H1 (cell line): ENCODE measurements at regions not wholly inside any gene's neighbourhood (a gene's known extent, or its start where the extent isn't known, plus 50 kb on each side); places are given as distances from the start of the nearest gene placed in this dataset.

Experiments
- ATF2 ChIP-seq: IDR thresholded peaks from 2 replicates; pipeline ENCODE4 v1.6.1; 2012; ENCODE audit warnings: low read length, inconsistent platforms
- CHD7 ChIP-seq: fragments of 300-600 bp; sonication (generic); IDR thresholded peaks from 2 replicates; pipeline ENCODE4 v1.7.1; 2012; ENCODE audit warnings: low read length, moderate library complexity, mild to moderate bottlenecking, inconsistent platforms; ENCODE audit not compliant: insufficient replicate concordance
- CTCF ChIP-seq, 3 experiments: IDR thresholded peaks; 1 replicate in 2 of 3; 2 replicates in 1 of 3; pipeline versions ENCODE4 v1.5.1 to v1.6.1; 2011; ENCODE audit warnings: low read length in 3 of 3, mild to moderate bottlenecking in 3 of 3, inconsistent platforms in 2 of 3, low read depth in 1 of 3, moderate library complexity in 1 of 3; ENCODE audit not compliant: insufficient read depth in 1 of 3; ENCODE audit errors: control extremely low read depth in 1 of 3
- EP300 ChIP-seq, 2 experiments: IDR thresholded peaks; 1 replicate in 1 of 2; 2 replicates in 1 of 2; pipeline ENCODE4 v1.6.1; 2011 to 2012; ENCODE audit warnings: low read depth in 2 of 2, low read length in 2 of 2, mild to moderate bottlenecking in 2 of 2, borderline replicate concordance in 1 of 2, inconsistent platforms in 1 of 2, moderate library complexity in 1 of 2
- EZH2 ChIP-seq: fragments of 200-600 bp; sonication (generic); IDR thresholded peaks from 2 replicates; pipeline ENCODE4 v1.7.1; 2012; ENCODE audit warnings: low read depth, mild to moderate bottlenecking, moderate library complexity, low read length, inconsistent platforms; ENCODE audit not compliant: severe bottlenecking
- MAFK ChIP-seq: IDR thresholded peaks from 2 replicates; pipeline ENCODE4 v1.6.1; 2012; ENCODE audit warnings: low read depth, mild to moderate bottlenecking, improper control_type of control experiment, low read length
- POLR2A ChIP-seq, 2 experiments: IDR thresholded peaks; 1 replicate in 1 of 2; 2 replicates in 1 of 2; pipeline ENCODE4 v1.6.1; 2011; ENCODE audit warnings: low read depth in 2 of 2, low read length in 2 of 2, mild to moderate bottlenecking in 2 of 2; ENCODE audit errors: control extremely low read depth in 1 of 2
- POLR2AphosphoS5 ChIP-seq: IDR thresholded peaks from 2 replicates; pipeline ENCODE4 v1.6.1; 2011; ENCODE audit warnings: low read depth, low read length
- SP1 ChIP-seq: IDR thresholded peaks from 2 replicates; pipeline ENCODE4 v1.6.1; 2011; ENCODE audit warnings: low read depth, low read length
- TCF12 ChIP-seq: IDR thresholded peaks from 2 replicates; pipeline ENCODE4 v1.6.1; 2011; ENCODE audit warnings: low read depth, mild to moderate bottlenecking, low read length

- TF ChIP-seq EZH2, result no peak
- no peak for TF ChIP-seq MAFK
- no peak for TF ChIP-seq SP1
- no peak for TF ChIP-seq CTCF (IDR thresholded peaks at IDR 0.05; ENCODE audit: control extremely low read depth in 1 of 3, insufficient read depth in 1 of 3, low read depth in 1 of 3, low read length in 3 of 3)
- no peak for TF ChIP-seq POLR2AphosphoS5
- TF ChIP-seq EP300 (IDR thresholded peaks at IDR 0.05; ENCODE audit: borderline replicate concordance in 1 of 2, low read depth in 2 of 2, low read length in 2 of 2), result no peak
- no peak for TF ChIP-seq CHD7
- no peak for TF ChIP-seq POLR2A (IDR thresholded peaks at IDR 0.05; ENCODE audit: control extremely low read depth in 1 of 2, low read depth in 2 of 2, low read length in 2 of 2)
- TF ChIP-seq ATF2, result no peak
- no peak for TF ChIP-seq TCF12
Measured at GRCh38 chr3:59131016-59131766, 81.4 kb upstream of the CFAP20DC start.
